WTC11 (cell line): ENCODE measurements at regions not wholly inside any gene's neighbourhood (a gene's known extent, or its start where the extent isn't known, plus 50 kb on each side); places are given as distances from the start of the nearest gene placed in this dataset.
A peak's percentile ranks its signal among the peaks of the same experiment; 100 is the strongest.

Experiments
- ATAC-seq: fragments of 200-7000 bp; cut with Tn5 transposase; 2 replicates; pipeline ENCODE4 v1.10.0; 2021; ENCODE audit warnings: mild to moderate bottlenecking, moderate library complexity
- CTCF ChIA-PET: fragments of 300-600 bp; sonication (Branson Sonifier 250); formaldehyde crosslinking; loops from one replicate; lab custom pipeline; 2021; ENCODE audit warnings: antibody characterized with exemption; lab: Charles Lee
- POLR2A ChIA-PET: fragments of 350-600 bp; sonication (Branson Sonifier 250); formaldehyde crosslinking; loops from one replicate; lab custom pipeline; 2021; ENCODE audit warnings: antibody characterized with exemption; lab: Charles Lee
- DNase-seq: peaks from one replicate; pipeline ENCODE4 v3.0.0; 2021; ENCODE audit warnings: low spot score
- H3K27ac Mint-ChIP-seq: 2 replicates; pipeline ENCODE4 v1.8.0; 2021; ENCODE audit warnings: mixed read lengths
- H3K27me3 Mint-ChIP-seq: 2 replicates; pipeline ENCODE4 v1.8.0; 2021; ENCODE audit warnings: low read depth, mild to moderate bottlenecking, moderate library complexity, mixed read lengths
- H3K36me3 Mint-ChIP-seq: 2 replicates; pipeline ENCODE4 v1.8.0; 2021; ENCODE audit warnings: mixed read lengths
- H3K4me1 Mint-ChIP-seq: 2 replicates; pipeline ENCODE4 v1.8.0; 2022; ENCODE audit warnings: mixed read lengths
- H3K4me3 Mint-ChIP-seq: 2 replicates; pipeline ENCODE4 v1.8.0; 2021; ENCODE audit warnings: mild to moderate bottlenecking, moderate library complexity, mixed read lengths
- H3K9me3 Mint-ChIP-seq: 2 replicates; pipeline ENCODE4 v1.8.0; 2021; ENCODE audit warnings: mixed read lengths
- ATF2 ChIP-seq: sonication (generic); formaldehyde crosslinking; IDR thresholded peaks from 2 replicates; pipeline ENCODE4 v1.8.1; 2022; ENCODE audit warnings: low read depth, missing genetic modification reagents, borderline replicate concordance
- CREB1 ChIP-seq: sonication (generic); formaldehyde crosslinking; IDR thresholded peaks from 2 replicates; pipeline ENCODE4 v1.8.0; 2023; ENCODE audit warnings: mild to moderate bottlenecking, missing genetic modification reagents
- CREM ChIP-seq: sonication (generic); formaldehyde crosslinking; IDR thresholded peaks from 2 replicates; pipeline ENCODE4 v1.8.1; 2022; ENCODE audit warnings: mild to moderate bottlenecking, missing genetic modification reagents, moderate library complexity
- CTCF ChIP-seq: fragments of 200-600 bp; IDR thresholded peaks from 2 replicates; pipeline ENCODE4 v1.8.0; 2022; ENCODE audit warnings: antibody characterized with exemption
- FOXP1 ChIP-seq: sonication (generic); formaldehyde crosslinking; IDR thresholded peaks from 2 replicates; pipeline ENCODE4 v1.8.0; 2022; ENCODE audit warnings: missing genetic modification reagents, mild to moderate bottlenecking, moderate library complexity, borderline replicate concordance
- GRHL2 ChIP-seq: fragments of 250-450 bp; sonication (Bioruptor Pico); IDR thresholded peaks from 2 replicates; pipeline ENCODE4 v1.8.0; 2022; ENCODE audit warnings: mild to moderate bottlenecking, moderate library complexity; ENCODE audit not compliant: insufficient replicate concordance, severe bottlenecking
- IRF2 ChIP-seq: sonication (generic); formaldehyde crosslinking; IDR thresholded peaks from 2 replicates; pipeline ENCODE4 v1.8.0; 2022; ENCODE audit warnings: low read depth, missing genetic modification reagents, borderline replicate concordance
- JUN ChIP-seq: sonication (generic); formaldehyde crosslinking; IDR thresholded peaks from 2 replicates; pipeline ENCODE4 v1.8.0; 2023; ENCODE audit warnings: mild to moderate bottlenecking, missing genetic modification reagents
- MLX ChIP-seq: sonication (generic); formaldehyde crosslinking; IDR thresholded peaks from 2 replicates; pipeline ENCODE4 v1.8.1; 2023; ENCODE audit warnings: mild to moderate bottlenecking, missing genetic modification reagents, moderate library complexity
- NFATC4 ChIP-seq: fragments of 250-450 bp; sonication (Bioruptor Pico); IDR thresholded peaks from 2 replicates; pipeline ENCODE4 v1.9.0; 2021; ENCODE audit warnings: mild to moderate bottlenecking
- NR3C1 ChIP-seq: sonication (generic); formaldehyde crosslinking; conservative IDR thresholded peaks from 2 replicates; pipeline ENCODE4 v1.8.1; 2023; ENCODE audit warnings: low read depth, mild to moderate bottlenecking, missing genetic modification reagents
- PREB ChIP-seq: sonication (generic); formaldehyde crosslinking; IDR thresholded peaks from 2 replicates; pipeline ENCODE4 v1.8.1; 2022; ENCODE audit warnings: mild to moderate bottlenecking, missing genetic modification reagents, moderate library complexity, borderline replicate concordance
- SOX15 ChIP-seq: fragments of 250-450 bp; sonication (Bioruptor Pico); IDR thresholded peaks from 2 replicates; pipeline ENCODE4 v1.9.0; 2021; ENCODE audit warnings: mild to moderate bottlenecking
- ZBTB21 ChIP-seq: sonication (generic); formaldehyde crosslinking; IDR thresholded peaks from 2 replicates; pipeline ENCODE4 v1.8.1; 2023; ENCODE audit warnings: mild to moderate bottlenecking, missing genetic modification reagents, borderline replicate concordance
- ZMAT4 ChIP-seq: fragments of 250-450 bp; sonication (Bioruptor Pico); IDR thresholded peaks from 2 replicates; pipeline ENCODE4 v1.9.0; 2021; ENCODE audit warnings: mild to moderate bottlenecking
- ZNF219 ChIP-seq: sonication (generic); formaldehyde crosslinking; IDR thresholded peaks from 2 replicates; pipeline ENCODE4 v1.8.0; 2023; ENCODE audit warnings: missing genetic modification reagents, mild to moderate bottlenecking, borderline replicate concordance
- ZNF232 ChIP-seq: sonication (generic); formaldehyde crosslinking; IDR thresholded peaks from 2 replicates; pipeline ENCODE4 v1.8.0; 2022; ENCODE audit warnings: mild to moderate bottlenecking, missing genetic modification reagents
- ZNF263 ChIP-seq: sonication (generic); formaldehyde crosslinking; IDR thresholded peaks from 2 replicates; pipeline ENCODE4 v1.8.1; 2022; ENCODE audit warnings: low read depth, mild to moderate bottlenecking, moderate library complexity, missing genetic modification reagents
- ZNF317 ChIP-seq: sonication (generic); formaldehyde crosslinking; IDR thresholded peaks from 2 replicates; pipeline ENCODE4 v1.8.1; 2023; ENCODE audit warnings: low read depth, mild to moderate bottlenecking, moderate library complexity, missing genetic modification reagents, borderline replicate concordance
- ZNF423 ChIP-seq: fragments of 250-450 bp; sonication (Bioruptor Pico); IDR thresholded peaks from 2 replicates; pipeline ENCODE4 v2.1.2; 2022; ENCODE audit warnings: mild to moderate bottlenecking, moderate library complexity
- TF ChIP-seq, protein P1 (sequence below): sonication (generic); formaldehyde crosslinking; IDR thresholded peaks from 2 replicates; pipeline ENCODE4 v1.8.1; 2022; ENCODE audit warnings: low read depth, mild to moderate bottlenecking, moderate library complexity, missing genetic modification reagents, borderline replicate concordance
- TF ChIP-seq, protein P2 (sequence below): sonication (generic); formaldehyde crosslinking; IDR thresholded peaks from 2 replicates; pipeline ENCODE4 v1.8.0; 2022; ENCODE audit warnings: mild to moderate bottlenecking, missing genetic modification reagents
- TF ChIP-seq, protein P3 (sequence below): fragments of 250-450 bp; sonication (Bioruptor Pico); IDR thresholded peaks from 2 replicates; pipeline ENCODE4 v2.1.2; 2022; ENCODE audit warnings: mild to moderate bottlenecking, moderate library complexity

DNA sequence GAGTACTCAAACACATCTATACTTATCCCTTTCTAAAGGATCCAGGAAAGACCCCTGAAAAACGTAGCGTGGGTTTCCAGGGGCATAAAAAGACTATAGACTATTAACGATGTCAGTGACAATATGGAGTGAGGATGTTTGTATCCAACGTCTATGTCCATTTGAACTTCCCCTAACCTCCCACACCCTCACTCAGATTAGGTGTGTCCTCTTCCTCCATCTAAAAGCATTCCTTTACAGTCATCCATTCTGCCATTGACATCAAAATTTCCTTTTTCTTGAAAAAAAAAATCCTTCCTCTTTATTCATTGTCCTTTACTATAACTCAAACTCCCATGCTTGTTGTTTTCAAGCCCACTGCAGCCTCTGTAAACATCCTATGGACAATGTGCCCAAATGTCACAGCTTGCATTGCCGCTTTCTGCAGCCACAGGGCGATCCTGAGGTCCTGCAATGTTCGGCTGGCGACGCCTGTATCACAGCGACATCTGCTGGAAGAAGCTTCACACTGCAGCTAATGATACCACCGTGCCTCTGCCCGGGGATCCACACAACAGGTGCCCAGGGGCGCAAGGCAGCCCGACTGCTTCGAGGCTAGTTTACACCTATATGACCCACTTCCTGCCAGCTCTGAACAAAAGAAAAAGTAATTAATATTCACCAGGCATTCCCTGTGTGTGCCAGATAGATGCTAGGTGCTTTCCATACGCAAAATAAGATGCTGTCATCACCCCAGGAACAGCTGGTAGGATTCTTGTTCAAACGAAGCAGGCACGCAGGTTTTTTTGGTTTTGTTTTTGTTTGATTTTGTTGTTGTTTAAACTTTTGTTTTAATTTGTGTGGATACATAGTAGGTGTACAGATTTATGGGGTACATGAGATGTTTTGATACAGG lies 267.9 kb upstream of the GHITM start:
- ATAC-seq (peak; percentile 95), DNase-seq (peak; percentile 84)
- no peaks in the 10 kb centered on the region for H3K36me3 Mint-ChIP-seq
- no peaks in the 10 kb centered on the region for H3K9me3 Mint-ChIP-seq
- peaks cover 3% of the 10 kb centered on the region; the same call in 1 of the 2 replicates for H3K27me3 Mint-ChIP-seq
- POLR2A ChIA-PET, result no interaction called here
- no peak overlapping the region for H3K27ac Mint-ChIP-seq
- TF ChIP-seq NR3C1 (CRISPR knock-in tag) (no peak), GRHL2 (CRISPR knock-in tag) (no peak), CTCF (peak; percentile 92), FOXP1 (CRISPR knock-in tag) (no peak), PREB (CRISPR knock-in tag) (no peak), ZBTB21 (no peak)
- no peak overlapping the region for H3K4me3 Mint-ChIP-seq
- peaks cover 16% of the 10 kb centered on the region for H3K4me1 Mint-ChIP-seq
- CTCF ChIA-PET, result interaction anchor here (0.5 to 2.8 kb wide), 56 partner anchors 9 to 1946 kb away, joined by 3 to 20 read pairs (median 4); partner anchors contain the start of gene GHITM

- no peak for ATAC-seq
- no peak overlapping the region for H3K4me3 Mint-ChIP-seq
- H3K9me3 Mint-ChIP-seq, result no peaks in the 10 kb centered on the region
- H3K27me3 Mint-ChIP-seq, result no peaks in the 10 kb centered on the region; the same call in 1 of the 2 replicates
- no peak for DNase-seq
- H3K36me3 Mint-ChIP-seq, result no peaks in the 10 kb centered on the region
- POLR2A ChIA-PET, result no interaction called here
- H3K4me1 Mint-ChIP-seq, result peaks cover 5% of the 10 kb centered on the region; the same call in 1 of the 2 replicates
- no peak overlapping the region for H3K27ac Mint-ChIP-seq
- CTCF ChIA-PET, result interaction anchor here (2.0 kb wide), 1 partner anchor 9 kb away, joined by 6 read pairs; no protein-coding TSS in a partner anchor
- TF ChIP-seq, protein P1, sequence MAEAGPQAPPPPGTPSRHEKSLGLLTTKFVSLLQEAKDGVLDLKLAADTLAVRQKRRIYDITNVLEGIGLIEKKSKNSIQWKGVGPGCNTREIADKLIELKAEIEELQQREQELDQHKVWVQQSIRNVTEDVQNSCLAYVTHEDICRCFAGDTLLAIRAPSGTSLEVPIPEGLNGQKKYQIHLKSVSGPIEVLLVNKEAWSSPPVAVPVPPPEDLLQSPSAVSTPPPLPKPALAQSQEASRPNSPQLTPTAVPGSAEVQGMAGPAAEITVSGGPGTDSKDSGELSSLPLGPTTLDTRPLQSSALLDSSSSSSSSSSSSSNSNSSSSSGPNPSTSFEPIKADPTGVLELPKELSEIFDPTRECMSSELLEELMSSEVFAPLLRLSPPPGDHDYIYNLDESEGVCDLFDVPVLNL (CRISPR knock-in tag), result no peak
- TF ChIP-seq ZNF263, result no peak
- TF ChIP-seq, protein P2, sequence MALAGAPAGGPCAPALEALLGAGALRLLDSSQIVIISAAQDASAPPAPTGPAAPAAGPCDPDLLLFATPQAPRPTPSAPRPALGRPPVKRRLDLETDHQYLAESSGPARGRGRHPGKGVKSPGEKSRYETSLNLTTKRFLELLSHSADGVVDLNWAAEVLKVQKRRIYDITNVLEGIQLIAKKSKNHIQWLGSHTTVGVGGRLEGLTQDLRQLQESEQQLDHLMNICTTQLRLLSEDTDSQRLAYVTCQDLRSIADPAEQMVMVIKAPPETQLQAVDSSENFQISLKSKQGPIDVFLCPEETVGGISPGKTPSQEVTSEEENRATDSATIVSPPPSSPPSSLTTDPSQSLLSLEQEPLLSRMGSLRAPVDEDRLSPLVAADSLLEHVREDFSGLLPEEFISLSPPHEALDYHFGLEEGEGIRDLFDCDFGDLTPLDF (CRISPR knock-in tag), result no peak
- no peak for TF ChIP-seq JUN (CRISPR knock-in tag)
- TF ChIP-seq ZNF219, result no peak
- TF ChIP-seq ZNF232 (CRISPR knock-in tag), result no peak
- no peak for TF ChIP-seq CREM
- no peak for TF ChIP-seq CREB1
- TF ChIP-seq IRF2 (CRISPR knock-in tag), result no peak
- no peak for TF ChIP-seq ZNF317
- TF ChIP-seq, protein P3, sequence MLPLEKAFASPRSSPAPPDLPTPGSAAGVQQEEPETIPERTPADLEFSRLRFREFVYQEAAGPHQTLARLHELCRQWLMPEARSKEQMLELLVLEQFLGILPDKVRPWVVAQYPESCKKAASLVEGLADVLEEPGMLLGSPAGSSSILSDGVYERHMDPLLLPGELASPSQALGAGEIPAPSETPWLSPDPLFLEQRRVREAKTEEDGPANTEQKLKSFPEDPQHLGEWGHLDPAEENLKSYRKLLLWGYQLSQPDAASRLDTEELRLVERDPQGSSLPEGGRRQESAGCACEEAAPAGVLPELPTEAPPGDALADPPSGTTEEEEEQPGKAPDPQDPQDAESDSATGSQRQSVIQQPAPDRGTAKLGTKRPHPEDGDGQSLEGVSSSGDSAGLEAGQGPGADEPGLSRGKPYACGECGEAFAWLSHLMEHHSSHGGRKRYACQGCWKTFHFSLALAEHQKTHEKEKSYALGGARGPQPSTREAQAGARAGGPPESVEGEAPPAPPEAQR (CRISPR knock-in tag), result no peak
- no peak for TF ChIP-seq NFATC4
- no peak for TF ChIP-seq SOX15
- no peak for TF ChIP-seq ATF2
- TF ChIP-seq ZMAT4, result no peak
- no peak for TF ChIP-seq MLX (CRISPR knock-in tag)
- TF ChIP-seq ZNF423 (CRISPR knock-in tag), result no peak
Measured at GRCh38 chr10:83880252-83880791, 259.0 kb upstream of the GHITM start.
